Body of pancreas (tissue), 4 donors: ENCODE measurements at regions not wholly inside any gene's neighbourhood (a gene's known extent, or its start where the extent isn't known, plus 50 kb on each side); places are given as distances from the start of the nearest gene placed in this dataset.

Experiments
- CTCF ChIP-seq, 7 experiments: fragments of 450-650 bp in 4 of 7; fragments of 200-600 bp in 3 of 7; sonication (generic) in 3 of 7; IDR thresholded peaks; one replicate each; pipeline ENCODE4 v1.5.1; 2016 to 2019; ENCODE audit warnings: antibody characterized with exemption in 7 of 7
- POLR2A ChIP-seq, 3 donors: fragments of 450-650 bp; IDR thresholded peaks; one replicate each; pipeline ENCODE4 v1.6.1; 2016; ENCODE audit warnings: antibody characterized with exemption in 3 of 3, mild to moderate bottlenecking in 2 of 3

- TF ChIP-seq CTCF (IDR thresholded peaks at IDR 0.05) (no peak), POLR2A (IDR thresholded peaks at IDR 0.05) (no peak)
These were observed 53.0 kb upstream of the ROPN1 start for GRCh38 chr3:124044956-124045355.
